ENCODE measurements at regions not wholly inside any gene's neighbourhood (a gene's known extent, or its start where the extent isn't known, plus 50 kb on each side); places are given as distances from the start of the nearest gene placed in this dataset.

- TF ChIP-seq POLR2A (IDR thresholded peaks at IDR 0.05) (no peak), CTCF (IDR thresholded peaks at IDR 0.05) (no peak)
Observed at GRCh38 chr10:6843894-6844650, 264.0 kb upstream of the PRKCQ start.
